ENCODE measurements at regions not wholly inside any gene's neighbourhood (a gene's known extent, or its start where the extent isn't known, plus 50 kb on each side); places are given as distances from the start of the nearest gene placed in this dataset.

DNA sequence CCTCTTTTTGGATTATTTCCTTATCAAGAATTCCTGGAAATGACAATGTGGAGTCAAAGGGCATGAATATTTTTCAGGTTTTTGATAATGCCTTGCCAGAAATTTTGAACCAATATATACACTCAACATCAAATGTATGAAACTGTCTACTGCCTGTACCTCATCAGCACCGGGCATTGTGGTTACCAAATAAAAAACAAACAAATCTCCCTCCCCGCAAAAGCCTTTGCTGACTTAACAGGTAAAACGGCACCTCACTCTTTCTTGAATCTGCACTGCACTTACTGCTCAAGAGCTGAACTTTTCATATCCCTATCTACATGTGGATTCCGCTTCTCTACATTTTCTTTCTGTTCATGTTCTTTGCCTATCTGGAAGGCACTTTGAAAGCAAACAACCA is 134.5 kb upstream of the PRICKLE2 start (continued):
- TF ChIP-seq POLR2AphosphoS5 (IDR thresholded peaks at IDR 0.05; ENCODE audit: low read depth, low read length), result no peak
- no peak for TF ChIP-seq CBX3 (IDR thresholded peaks at IDR 0.05; ENCODE audit: low read depth)
- TF ChIP-seq EGR1 (IDR thresholded peaks at IDR 0.05; ENCODE audit: low read depth), result no peak

DNA sequence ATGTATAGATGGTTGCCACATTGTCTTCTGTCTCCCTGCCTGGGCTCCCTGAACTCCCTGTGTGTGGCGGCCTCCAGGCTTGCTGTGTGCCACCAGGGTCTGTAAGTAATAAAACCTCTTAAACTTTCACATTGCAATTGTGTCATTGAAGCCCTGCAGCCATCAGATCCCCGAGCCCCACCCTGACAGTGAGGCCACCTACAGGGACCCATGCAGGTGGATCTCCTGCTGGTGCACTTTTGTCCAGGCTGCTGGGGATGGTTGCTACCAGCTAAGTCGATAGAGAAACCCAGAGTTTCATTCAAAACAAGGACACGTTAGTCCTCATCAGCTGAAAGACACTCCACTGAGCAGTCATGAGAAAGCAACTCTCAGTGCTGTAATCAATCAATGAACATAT is 133.6 kb upstream of the PRICKLE2 start:
- Histone ChIP-seq H3K4me2 (ENCODE audit: low read length) (no peak overlapping the region), H3K9me3 (ENCODE audit: control insufficient read depth in 1 of 2, insufficient read depth in 1 of 2, low read depth in 1 of 2, low read length in 2 of 2) (no peaks in the 10 kb centered on the region), H3K79me2 (ENCODE audit: insufficient read depth, low read length) (no peaks in the 10 kb centered on the region), H4K20me1 (ENCODE audit: insufficient read depth) (no peaks in the 10 kb centered on the region), H3K9me2 (ENCODE audit: insufficient read depth) (no peaks in the 10 kb centered on the region), H3K4me1 (ENCODE audit: control insufficient read depth in 1 of 2, insufficient read depth in 2 of 2, low read length in 2 of 2) (no peaks in the 10 kb centered on the region), H3K36me3 (ENCODE audit: control insufficient read depth in 1 of 2, insufficient read depth in 2 of 2, low read length in 2 of 2) (no peaks in the 10 kb centered on the region), H2AFZ (ENCODE audit: low read depth, low read length, poor library complexity, severe bottlenecking) (no peak overlapping the region), H3K9ac (ENCODE audit: low read length) (no peak overlapping the region), H3K4me3 (replicated peaks in 1 of 2; ENCODE audit: low read depth in 1 of 2, low read length in 2 of 2) (no peak overlapping the region), H3K27ac (ENCODE audit: low read depth, low read length) (no peak overlapping the region), H3K27me3 (ENCODE audit: insufficient read depth, low read length) (peaks cover 22% of the 10 kb centered on the region)
- RAD21 ChIA-PET (ENCODE audit: low non-redundant PET in 1 of 2, low total read pairs in 2 of 2, uncharacterized antibody in 2 of 2, unreplicated experiment in 2 of 2), result interaction anchor here in 1 of 2 experiments (0.6 kb wide), 1 partner anchor 29 kb away, joined by 8 read pairs; no protein-coding TSS in a partner anchor
- POLR2A ChIA-PET, result no interaction called here
- ATAC-seq (no peak), DNase-seq (ENCODE audit: low read depth, low spot score) (no peak)
- CTCF ChIA-PET, result no interaction called here
- TF ChIP-seq, protein P1, sequence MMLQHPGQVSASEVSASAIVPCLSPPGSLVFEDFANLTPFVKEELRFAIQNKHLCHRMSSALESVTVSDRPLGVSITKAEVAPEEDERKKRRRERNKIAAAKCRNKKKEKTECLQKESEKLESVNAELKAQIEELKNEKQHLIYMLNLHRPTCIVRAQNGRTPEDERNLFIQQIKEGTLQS (IDR thresholded peaks at IDR 0.05), result no peak
- no peak for TF ChIP-seq POLR2AphosphoS5 (IDR thresholded peaks at IDR 0.05; ENCODE audit: low read depth, low read length)
- TF ChIP-seq FOSL1 (IDR thresholded peaks at IDR 0.05; ENCODE audit: low read depth), result no peak
- no peak for TF ChIP-seq CEBPB (IDR thresholded peaks at IDR 0.05; ENCODE audit: low read depth)
- no peak for TF ChIP-seq YY1 (IDR thresholded peaks at IDR 0.05; ENCODE audit: extremely low read depth, insufficient replicate concordance, low read depth, low read length)
- TF ChIP-seq, protein P2, sequence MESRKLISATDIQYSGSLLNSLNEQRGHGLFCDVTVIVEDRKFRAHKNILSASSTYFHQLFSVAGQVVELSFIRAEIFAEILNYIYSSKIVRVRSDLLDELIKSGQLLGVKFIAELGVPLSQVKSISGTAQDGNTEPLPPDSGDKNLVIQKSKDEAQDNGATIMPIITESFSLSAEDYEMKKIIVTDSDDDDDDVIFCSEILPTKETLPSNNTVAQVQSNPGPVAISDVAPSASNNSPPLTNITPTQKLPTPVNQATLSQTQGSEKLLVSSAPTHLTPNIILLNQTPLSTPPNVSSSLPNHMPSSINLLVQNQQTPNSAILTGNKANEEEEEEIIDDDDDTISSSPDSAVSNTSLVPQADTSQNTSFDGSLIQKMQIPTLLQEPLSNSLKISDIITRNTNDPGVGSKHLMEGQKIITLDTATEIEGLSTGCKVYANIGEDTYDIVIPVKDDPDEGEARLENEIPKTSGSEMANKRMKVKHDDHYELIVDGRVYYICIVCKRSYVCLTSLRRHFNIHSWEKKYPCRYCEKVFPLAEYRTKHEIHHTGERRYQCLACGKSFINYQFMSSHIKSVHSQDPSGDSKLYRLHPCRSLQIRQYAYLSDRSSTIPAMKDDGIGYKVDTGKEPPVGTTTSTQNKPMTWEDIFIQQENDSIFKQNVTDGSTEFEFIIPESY (IDR thresholded peaks at IDR 0.05; ENCODE audit: extremely low read depth, insufficient replicate concordance, low read length), result no peak
- TF ChIP-seq TCF7L2 (IDR thresholded peaks at IDR 0.05; ENCODE audit: borderline replicate concordance, extremely low read depth, insufficient read depth, insufficient read length), result no peak
- TF ChIP-seq EZH2 (IDR thresholded peaks at IDR 0.05), result no peak
- no peak for TF ChIP-seq POLR2A (IDR thresholded peaks at IDR 0.05; ENCODE audit: borderline replicate concordance, extremely low read depth, insufficient read depth, insufficient read length)
- TF ChIP-seq CBX3 (IDR thresholded peaks at IDR 0.05; ENCODE audit: low read depth), result no peak
- no peak for TF ChIP-seq ZNF274 (IDR thresholded peaks at IDR 0.05; ENCODE audit: low read depth, low read length)
- TF ChIP-seq EGR1 (IDR thresholded peaks at IDR 0.05; ENCODE audit: low read depth), result no peak
- no peak for TF ChIP-seq JUND (IDR thresholded peaks at IDR 0.05)
- TF ChIP-seq SIN3A (IDR thresholded peaks at IDR 0.05; ENCODE audit: low read depth), result no peak
- TF ChIP-seq, protein P3, sequence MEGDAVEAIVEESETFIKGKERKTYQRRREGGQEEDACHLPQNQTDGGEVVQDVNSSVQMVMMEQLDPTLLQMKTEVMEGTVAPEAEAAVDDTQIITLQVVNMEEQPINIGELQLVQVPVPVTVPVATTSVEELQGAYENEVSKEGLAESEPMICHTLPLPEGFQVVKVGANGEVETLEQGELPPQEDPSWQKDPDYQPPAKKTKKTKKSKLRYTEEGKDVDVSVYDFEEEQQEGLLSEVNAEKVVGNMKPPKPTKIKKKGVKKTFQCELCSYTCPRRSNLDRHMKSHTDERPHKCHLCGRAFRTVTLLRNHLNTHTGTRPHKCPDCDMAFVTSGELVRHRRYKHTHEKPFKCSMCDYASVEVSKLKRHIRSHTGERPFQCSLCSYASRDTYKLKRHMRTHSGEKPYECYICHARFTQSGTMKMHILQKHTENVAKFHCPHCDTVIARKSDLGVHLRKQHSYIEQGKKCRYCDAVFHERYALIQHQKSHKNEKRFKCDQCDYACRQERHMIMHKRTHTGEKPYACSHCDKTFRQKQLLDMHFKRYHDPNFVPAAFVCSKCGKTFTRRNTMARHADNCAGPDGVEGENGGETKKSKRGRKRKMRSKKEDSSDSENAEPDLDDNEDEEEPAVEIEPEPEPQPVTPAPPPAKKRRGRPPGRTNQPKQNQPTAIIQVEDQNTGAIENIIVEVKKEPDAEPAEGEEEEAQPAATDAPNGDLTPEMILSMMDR (IDR thresholded peaks at IDR 0.05 in 2 of 3, conservative IDR thresholded peaks at IDR 0.05 in 1 of 3; ENCODE audit: borderline replicate concordance in 1 of 3, insufficient read depth in 1 of 3, low read depth in 2 of 3, low read length in 2 of 3), result no peak
- no peak for TF ChIP-seq SRF (IDR thresholded peaks at IDR 0.05; ENCODE audit: low read depth)
- TF ChIP-seq, protein P4, sequence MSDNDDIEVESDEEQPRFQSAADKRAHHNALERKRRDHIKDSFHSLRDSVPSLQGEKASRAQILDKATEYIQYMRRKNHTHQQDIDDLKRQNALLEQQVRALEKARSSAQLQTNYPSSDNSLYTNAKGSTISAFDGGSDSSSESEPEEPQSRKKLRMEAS (IDR thresholded peaks at IDR 0.05), result no peak
- no peak for TF ChIP-seq RAD21 (IDR thresholded peaks at IDR 0.05; ENCODE audit: low read depth)
- TF ChIP-seq ZFX (IDR thresholded peaks at IDR 0.05), result no peak
- TF ChIP-seq ELF1 (IDR thresholded peaks at IDR 0.05; ENCODE audit: borderline replicate concordance, low read depth), result no peak
- intact Hi-C loops (cut with micrococcal nuclease), result no loop called here
- no TSS peak for BruUV-seq (replicated peaks)
